ENCODE measurements at regions not wholly inside any gene's neighbourhood (a gene's known extent, or its start where the extent isn't known, plus 50 kb on each side); places are given as distances from the start of the nearest gene placed in this dataset.

GRCh38 chr6:101114703-101115102 is 233.6 kb upstream of the ASCC3 start:
- TF ChIP-seq CTCF (IDR thresholded peaks at IDR 0.05), result peak; percentile 70

- TF ChIP-seq CTCF (IDR thresholded peaks at IDR 0.05), result no peak
Measured at GRCh38 chr6:101116337-101116736, 235.2 kb upstream of the ASCC3 start.

- TF ChIP-seq CTCF (IDR thresholded peaks at IDR 0.05), result no peak
Measured at GRCh38 chr6:101117393-101118135, 236.4 kb upstream of the ASCC3 start.

GRCh38 chr6:101118136-101118396 is 236.9 kb upstream of the ASCC3 start:
- no peak for TF ChIP-seq CTCF (IDR thresholded peaks at IDR 0.05)

- no peak for TF ChIP-seq CTCF (IDR thresholded peaks at IDR 0.05)
Measured at GRCh38 chr6:101120747-101121146, 239.6 kb upstream of the ASCC3 start.

- TF ChIP-seq CTCF (IDR thresholded peaks at IDR 0.05), result no peak
Measured at GRCh38 chr6:101125380-101125971, 244.3 kb upstream of the ASCC3 start.

GRCh38 chr6:101126501-101126900 is 245.4 kb upstream of the ASCC3 start:
- no peak for TF ChIP-seq CTCF (IDR thresholded peaks at IDR 0.05)

- no peak for TF ChIP-seq CTCF (IDR thresholded peaks at IDR 0.05)
Measured at GRCh38 chr6:101129851-101130250, 248.7 kb upstream of the ASCC3 start.

Data from LNCAP (cell line).